Stimulated activated CD8-positive, alpha-beta memory T cell treated with anti-CD3 and anti-CD28 coated beads, Interleukin-12 subunit alpha, Interleukin-12 subunit beta, amount 100 ng/mL, for 1 hour (primary cell): ENCODE measurements at regions not wholly inside any gene's neighbourhood (a gene's known extent, or its start where the extent isn't known, plus 50 kb on each side); places are given as distances from the start of the nearest gene placed in this dataset.
"Not testable (repeated sequence)": the region's sequence is repeated elsewhere in the genome, so short reads cannot be mapped to it uniquely, and the experiment has no call there.

Source experiments
- DNase-seq: peaks from one replicate; pipeline ENCODE4 v3.0.0-alpha.2; 2020; ENCODE audit warnings: low read depth

DNA sequence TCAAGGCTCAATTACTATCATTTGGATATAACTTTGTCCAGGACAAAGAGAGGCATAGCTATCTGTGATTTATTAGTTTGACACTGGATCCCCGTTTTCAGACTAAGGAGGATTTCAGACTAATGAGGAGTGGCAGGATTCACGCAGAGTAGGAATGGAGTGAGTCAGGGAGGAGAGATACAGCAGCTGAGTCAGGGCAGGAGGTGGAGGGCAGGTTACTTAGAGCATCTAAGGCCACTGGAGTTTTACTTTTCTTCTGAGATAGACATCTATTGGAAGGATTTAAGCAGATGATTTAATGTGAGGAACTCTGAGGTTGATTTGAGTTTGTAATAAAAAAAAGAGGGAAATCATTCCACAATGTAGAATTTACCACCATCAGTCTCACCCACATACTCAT is 110.6 kb downstream of the RPIA start:
- DNase-seq = not testable (repeated sequence)

DNA sequence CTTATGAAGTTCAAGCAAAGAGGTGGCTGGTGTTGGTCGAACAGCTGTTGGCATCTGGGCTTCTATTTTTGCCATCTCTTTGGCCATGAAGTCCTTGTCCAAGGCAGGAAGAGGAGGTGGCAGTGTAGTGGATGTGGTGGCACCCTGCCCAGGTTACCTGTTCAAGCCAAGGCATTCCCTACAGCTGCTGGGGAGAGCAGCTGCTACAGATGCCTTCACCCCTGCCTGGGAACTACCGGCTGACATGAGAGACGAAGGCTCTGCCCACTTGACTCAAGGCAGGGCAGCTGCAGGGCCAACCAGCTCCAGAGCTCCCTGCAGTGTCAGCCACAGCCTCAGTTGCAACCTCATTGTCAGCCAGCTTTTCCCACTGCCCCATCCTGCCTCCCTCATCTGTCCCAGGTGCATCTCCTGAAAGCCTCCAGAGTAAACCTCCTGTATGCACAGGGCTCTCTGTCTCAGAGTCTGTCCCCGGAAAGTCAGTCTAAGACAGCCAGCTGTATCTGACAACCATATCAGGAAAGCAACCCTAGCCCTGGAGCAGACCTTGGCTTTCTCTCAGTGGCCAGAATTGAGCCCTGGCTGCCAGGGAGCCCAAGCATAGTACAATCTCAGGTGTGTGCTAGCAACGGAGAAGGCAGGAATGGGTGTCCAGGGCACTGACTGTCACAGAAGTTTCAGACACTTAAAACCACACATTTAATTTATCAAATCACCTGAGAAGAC is 115.9 kb downstream of the RPIA start:
- no peak for DNase-seq

DNA sequence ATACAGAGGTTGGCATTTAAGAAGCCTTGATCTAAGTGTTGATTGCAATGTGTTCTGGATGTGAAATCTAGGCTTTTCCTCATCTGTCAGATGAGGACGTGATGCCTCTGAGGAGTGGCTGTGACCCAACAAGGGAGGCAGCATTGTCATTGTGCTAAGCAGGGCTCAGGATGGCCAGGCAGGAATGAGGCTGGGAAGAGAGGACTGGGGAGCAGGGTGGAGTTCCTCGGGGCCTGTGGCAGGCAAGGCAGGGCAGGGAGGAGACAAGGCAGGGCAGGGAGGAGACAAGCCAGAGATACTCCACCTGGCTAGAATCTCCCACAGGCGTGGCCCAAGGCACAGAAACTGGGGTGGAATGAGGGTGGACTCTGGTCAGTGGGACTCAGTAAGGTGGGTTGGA is 116.6 kb downstream of the RPIA start:
- DNase-seq = no peak

DNA sequence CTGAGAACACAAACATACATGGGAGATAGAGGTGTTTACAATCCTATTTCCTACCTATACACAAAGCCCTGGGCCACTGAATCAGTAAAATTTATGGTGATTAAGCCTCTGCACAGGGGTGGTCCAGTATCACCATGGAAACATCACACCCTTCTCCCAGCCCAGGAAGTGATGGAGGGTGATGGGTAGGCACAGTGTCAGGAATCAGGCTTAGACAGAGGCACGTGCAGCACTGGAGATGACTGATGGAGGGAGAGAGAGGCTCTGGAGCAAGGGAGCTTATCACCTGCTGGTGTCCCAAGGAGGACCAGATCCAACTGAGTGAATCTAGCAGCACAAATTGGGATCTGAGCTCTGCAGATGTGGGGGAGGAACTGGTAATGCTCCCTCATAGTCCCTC is 117.2 kb downstream of the RPIA start:
- no peak for DNase-seq

- DNase-seq = no peak
These were observed 117.7 kb downstream of the RPIA start for GRCh38 chr2:88809216-88809615.

- DNase-seq = no peak
These were observed 118.5 kb downstream of the RPIA start for GRCh38 chr2:88810017-88810416.

DNA sequence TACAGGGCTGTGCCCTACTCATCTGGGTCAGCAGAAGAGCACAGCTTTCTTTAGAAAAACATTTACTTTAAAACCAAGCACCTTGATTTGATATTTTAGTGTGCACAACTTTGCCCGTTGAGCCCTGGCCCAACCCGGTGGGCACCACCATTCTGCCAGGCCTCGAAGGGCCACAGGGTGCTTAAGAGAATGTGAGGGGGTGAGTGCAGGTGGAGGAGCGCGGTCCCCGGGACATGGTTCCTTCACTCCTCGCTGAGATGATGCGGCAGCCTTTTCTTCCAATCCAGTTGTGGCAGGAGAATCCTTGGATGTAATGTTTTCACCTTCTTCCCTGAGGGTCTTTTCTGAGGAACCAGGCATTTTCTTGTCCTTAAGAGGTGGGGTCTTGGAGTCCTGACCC is 119.0 kb downstream of the RPIA start:
- DNase-seq = no peak

GRCh38 chr2:88811233-88811632 is 119.8 kb downstream of the RPIA start:
- no peak for DNase-seq

GRCh38 chr2:88811681-88812080 is 120.2 kb downstream of the RPIA start:
- no peak for DNase-seq

GRCh38 chr2:88813612-88814011 is 122.1 kb downstream of the RPIA start:
- no peak for DNase-seq

- no peak for DNase-seq
These were observed 123.8 kb downstream of the RPIA start for GRCh38 chr2:88815282-88815681.

GRCh38 chr2:88815697-88816096 is 124.2 kb downstream of the RPIA start:
- DNase-seq = no peak

GRCh38 chr2:88818381-88818780 is 126.9 kb downstream of the RPIA start:
- no peak for DNase-seq

DNA sequence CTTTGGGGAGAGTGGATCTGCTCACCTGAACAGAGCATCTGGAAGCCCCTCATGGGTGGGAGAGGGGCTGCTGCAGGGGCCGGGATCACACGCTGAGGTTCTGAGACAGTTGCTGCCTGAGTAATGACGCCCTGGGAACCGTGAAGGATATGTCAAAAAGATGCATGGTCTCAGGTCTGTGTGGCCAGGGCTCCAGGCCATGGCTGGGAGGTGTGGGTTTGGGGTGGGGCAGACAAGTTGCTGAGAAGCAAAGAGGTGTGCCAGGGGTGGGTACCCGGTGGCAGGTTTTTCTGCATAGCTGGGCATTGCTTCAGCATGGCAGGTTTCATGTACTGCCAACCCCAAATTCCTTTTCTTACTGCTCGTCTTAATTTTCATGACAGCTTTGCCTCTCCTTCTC is 133.5 kb downstream of the RPIA start:
- DNase-seq = no peak

DNA sequence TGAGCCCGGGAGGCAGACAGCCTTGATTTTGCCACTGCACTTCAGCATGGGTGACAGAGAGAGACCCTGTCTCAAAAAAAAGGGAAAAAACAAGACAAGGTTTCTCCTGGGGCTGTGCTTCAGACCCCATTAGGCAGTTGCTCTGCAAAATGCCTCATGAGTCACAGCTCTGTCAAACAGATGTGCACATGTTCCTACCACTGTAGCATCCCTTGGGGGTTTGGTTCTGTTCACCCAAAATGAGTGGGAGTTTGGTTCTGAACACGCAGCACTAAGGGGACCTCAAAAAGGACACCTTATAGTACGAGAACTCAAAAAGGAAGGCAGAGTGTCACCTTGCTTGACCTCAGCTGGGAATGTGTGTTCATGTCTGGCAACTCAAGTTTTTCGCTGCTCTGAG is 134.9 kb downstream of the RPIA start:
- DNase-seq = no peak

- DNase-seq = no peak
These were observed 136.3 kb downstream of the RPIA start for GRCh38 chr2:88827821-88828220.

- DNase-seq = no peak
These were observed 137.1 kb downstream of the RPIA start for GRCh38 chr2:88828397-88829137.

DNA sequence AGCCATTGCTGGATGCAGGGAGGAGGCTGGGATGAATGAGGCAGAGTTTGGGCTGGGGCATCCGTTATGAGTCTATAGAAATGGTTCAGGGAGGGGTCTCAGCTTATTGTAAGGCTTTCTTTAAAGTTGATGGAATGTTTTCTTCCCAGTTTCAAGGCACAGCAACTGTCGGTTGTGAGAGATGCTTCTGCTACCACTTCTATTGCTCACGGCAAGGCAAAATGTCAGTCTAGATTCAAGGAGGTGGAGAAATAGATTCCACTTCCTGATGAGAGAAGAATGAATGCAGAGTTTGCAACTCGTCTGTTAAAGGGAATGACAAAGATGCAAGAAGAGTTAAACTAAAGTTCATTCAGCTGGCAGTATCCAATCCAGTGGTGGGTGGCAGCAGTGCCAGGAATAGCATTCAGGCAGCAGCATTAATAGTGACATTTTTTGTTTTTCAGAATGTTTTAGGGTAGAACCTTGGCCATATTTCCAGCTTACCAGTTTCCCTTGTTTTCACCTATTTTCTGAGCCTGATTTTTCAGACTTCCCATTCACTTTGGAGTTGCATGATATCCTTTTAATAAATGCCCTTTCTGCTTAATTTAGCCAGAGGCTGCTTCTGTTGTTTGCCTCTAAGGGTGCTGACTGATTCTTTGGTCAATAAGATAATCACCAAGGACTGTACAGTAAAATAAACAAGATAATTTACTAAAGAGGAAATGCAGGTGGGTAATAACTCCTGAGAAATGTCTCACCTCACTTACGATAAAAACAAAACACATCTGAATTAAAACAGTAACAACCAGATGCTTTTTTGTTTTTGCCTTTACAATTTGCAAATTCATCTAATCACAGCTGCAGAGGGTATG is 138.4 kb downstream of the RPIA start:
- no peak for DNase-seq

- no peak for DNase-seq
These were observed 139.8 kb downstream of the RPIA start for GRCh38 chr2:88831071-88831791.

DNA sequence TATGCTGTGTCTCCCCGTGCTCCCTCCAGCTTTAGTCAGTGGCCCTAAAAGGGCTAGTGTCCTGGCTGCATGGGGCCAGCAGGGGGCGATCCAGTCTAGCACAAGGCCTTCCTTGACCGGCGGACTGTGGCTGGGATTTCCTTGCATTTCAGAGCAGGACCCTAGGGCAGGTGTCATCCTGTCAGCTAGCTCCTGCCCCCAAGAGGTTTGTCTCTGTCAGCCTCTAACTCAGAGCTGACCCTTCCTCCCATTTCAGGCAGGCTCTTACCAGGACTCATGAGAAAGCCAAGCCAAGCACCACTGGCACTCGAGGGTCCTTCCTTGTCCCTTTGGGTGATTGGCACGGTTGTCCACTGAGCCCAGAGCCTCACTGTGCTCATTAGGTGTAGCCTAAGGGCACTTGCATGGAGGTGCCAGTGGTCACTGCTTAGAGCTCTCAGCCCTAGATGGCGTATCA is 140.3 kb downstream of the RPIA start:
- DNase-seq = no peak

DNA sequence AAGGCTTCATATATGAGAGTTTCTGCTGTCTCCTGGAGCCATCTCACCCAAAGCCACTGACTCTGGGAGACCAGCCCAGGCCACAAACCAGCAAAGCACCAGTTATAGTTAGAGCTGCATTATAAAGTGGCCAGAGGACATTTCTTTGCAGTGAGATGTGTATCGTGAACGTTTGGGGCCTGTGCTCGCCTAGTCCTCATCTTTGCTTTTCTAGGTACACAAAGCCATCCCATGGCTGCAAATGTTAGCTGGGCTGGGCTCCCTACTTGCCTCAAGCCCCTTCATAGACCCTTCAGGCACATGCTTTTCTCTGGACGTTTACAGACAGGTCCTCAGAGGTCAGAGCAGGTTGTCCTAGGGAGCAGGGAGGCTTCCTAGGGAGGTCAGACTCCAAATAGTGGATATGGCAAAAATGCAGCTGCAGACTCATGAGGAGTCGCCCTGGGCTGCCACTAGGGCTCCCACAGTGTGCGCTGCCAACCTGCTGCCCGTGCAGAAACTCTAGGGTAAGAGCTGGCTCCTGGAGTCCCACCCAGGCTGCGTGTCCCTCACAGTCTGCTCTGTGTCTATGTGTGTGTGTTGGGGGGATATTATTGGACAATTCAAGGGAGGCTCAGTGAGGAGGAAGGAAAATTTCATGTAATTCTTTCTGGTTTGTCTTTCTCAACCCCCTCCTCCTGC is 141.0 kb downstream of the RPIA start:
- no peak for DNase-seq
